IMR-90 (cell line): ENCODE measurements at regions not wholly inside any gene's neighbourhood (a gene's known extent, or its start where the extent isn't known, plus 50 kb on each side); places are given as distances from the start of the nearest gene placed in this dataset.

Experiments
- BHLHE40 ChIP-seq: fragments of 150-350 bp; IDR thresholded peaks from 2 replicates; pipeline ENCODE4 v1.6.1; 2016; ENCODE audit warnings: mild to moderate bottlenecking, low read depth, low read length
- CHD1 ChIP-seq: IDR thresholded peaks from 2 replicates; pipeline ENCODE4 v1.6.1; 2012; ENCODE audit warnings: low read depth, low read length, improper control_type of control experiment
- POLR2A ChIP-seq: IDR thresholded peaks from 2 replicates; pipeline ENCODE4 v1.6.1; 2012; ENCODE audit warnings: mild to moderate bottlenecking, low read depth, low read length
- RAD21 ChIP-seq: IDR thresholded peaks from 2 replicates; pipeline ENCODE4 v1.6.1; 2012; ENCODE audit warnings: low read length, improper control_type of control experiment
- RFX5 ChIP-seq: IDR thresholded peaks from 2 replicates; pipeline ENCODE4 v1.8.0; 2012; ENCODE audit warnings: low read depth, mild to moderate bottlenecking, low read length, moderate library complexity
- TF ChIP-seq, protein P1 (sequence below): conservative IDR thresholded peaks from 2 replicates; pipeline ENCODE4 v1.5.1; 2012; ENCODE audit warnings: mild to moderate bottlenecking, low read depth, low read length, improper control_type of control experiment
- TF ChIP-seq, protein P2 (sequence below): fragments of 150-350 bp; IDR thresholded peaks from 2 replicates; pipeline ENCODE4 v1.6.1; 2016; ENCODE audit warnings: low read depth, mild to moderate bottlenecking, low read length, moderate library complexity, borderline replicate concordance

DNA sequence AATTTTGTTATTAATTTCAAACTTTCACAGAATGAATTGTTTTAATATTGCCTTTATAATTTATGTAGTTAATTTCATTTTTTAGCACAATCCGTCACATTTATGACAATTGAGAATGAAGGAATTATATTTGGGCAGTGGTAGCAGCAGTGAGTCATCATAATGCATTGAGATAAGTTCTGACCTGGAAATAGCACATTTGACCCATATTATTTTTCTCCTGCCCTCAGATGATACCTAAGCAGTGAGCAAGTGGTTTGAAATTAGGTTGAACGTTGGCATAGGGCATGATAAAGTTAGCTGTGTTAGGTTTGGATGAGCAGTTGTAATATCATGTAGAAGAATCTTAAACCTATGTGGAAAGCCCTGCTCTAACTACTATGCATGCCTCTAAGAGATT lies 1431.3 kb upstream of the CDH8 start:
- TF ChIP-seq, protein P1, sequence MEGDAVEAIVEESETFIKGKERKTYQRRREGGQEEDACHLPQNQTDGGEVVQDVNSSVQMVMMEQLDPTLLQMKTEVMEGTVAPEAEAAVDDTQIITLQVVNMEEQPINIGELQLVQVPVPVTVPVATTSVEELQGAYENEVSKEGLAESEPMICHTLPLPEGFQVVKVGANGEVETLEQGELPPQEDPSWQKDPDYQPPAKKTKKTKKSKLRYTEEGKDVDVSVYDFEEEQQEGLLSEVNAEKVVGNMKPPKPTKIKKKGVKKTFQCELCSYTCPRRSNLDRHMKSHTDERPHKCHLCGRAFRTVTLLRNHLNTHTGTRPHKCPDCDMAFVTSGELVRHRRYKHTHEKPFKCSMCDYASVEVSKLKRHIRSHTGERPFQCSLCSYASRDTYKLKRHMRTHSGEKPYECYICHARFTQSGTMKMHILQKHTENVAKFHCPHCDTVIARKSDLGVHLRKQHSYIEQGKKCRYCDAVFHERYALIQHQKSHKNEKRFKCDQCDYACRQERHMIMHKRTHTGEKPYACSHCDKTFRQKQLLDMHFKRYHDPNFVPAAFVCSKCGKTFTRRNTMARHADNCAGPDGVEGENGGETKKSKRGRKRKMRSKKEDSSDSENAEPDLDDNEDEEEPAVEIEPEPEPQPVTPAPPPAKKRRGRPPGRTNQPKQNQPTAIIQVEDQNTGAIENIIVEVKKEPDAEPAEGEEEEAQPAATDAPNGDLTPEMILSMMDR = no peak
- TF ChIP-seq POLR2A (no peak), RFX5 (no peak), CHD1 (no peak), RAD21 (no peak), BHLHE40 (no peak)
- TF ChIP-seq, protein P2, sequence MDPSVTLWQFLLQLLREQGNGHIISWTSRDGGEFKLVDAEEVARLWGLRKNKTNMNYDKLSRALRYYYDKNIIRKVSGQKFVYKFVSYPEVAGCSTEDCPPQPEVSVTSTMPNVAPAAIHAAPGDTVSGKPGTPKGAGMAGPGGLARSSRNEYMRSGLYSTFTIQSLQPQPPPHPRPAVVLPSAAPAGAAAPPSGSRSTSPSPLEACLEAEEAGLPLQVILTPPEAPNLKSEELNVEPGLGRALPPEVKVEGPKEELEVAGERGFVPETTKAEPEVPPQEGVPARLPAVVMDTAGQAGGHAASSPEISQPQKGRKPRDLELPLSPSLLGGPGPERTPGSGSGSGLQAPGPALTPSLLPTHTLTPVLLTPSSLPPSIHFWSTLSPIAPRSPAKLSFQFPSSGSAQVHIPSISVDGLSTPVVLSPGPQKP = no peak
